Adrenal gland (tissue), 5 donors: ENCODE measurements at regions not wholly inside any gene's neighbourhood (a gene's known extent, or its start where the extent isn't known, plus 50 kb on each side); places are given as distances from the start of the nearest gene placed in this dataset.

Source experiments
- POLR2A ChIP-seq, 2 donors: fragments of 450-650 bp; IDR thresholded peaks; one replicate each; pipeline ENCODE4 v1.6.1; 2017; ENCODE audit warnings: antibody characterized with exemption in 2 of 2, mild to moderate bottlenecking in 2 of 2, moderate library complexity in 1 of 2
- TF ChIP-seq, protein P1 (sequence below), 6 experiments: fragments of 450-650 bp in 4 of 6; fragments of 200-600 bp in 2 of 6; sonication (generic) in 1 of 6; IDR thresholded peaks; 1 replicate in 5 of 6; 2 replicates in 1 of 6; pipeline versions ENCODE4 v1.5.1 to v1.8.0; 2016 to 2021; ENCODE audit warnings: antibody characterized with exemption in 6 of 6, mild to moderate bottlenecking in 2 of 6, moderate library complexity in 1 of 6
- donor health status: DM: no; HTN: no; CAD: no.

GRCh38 chr4:183035726-183036415 is 63.2 kb upstream of the WWC2 start:
- TF ChIP-seq, protein P1, sequence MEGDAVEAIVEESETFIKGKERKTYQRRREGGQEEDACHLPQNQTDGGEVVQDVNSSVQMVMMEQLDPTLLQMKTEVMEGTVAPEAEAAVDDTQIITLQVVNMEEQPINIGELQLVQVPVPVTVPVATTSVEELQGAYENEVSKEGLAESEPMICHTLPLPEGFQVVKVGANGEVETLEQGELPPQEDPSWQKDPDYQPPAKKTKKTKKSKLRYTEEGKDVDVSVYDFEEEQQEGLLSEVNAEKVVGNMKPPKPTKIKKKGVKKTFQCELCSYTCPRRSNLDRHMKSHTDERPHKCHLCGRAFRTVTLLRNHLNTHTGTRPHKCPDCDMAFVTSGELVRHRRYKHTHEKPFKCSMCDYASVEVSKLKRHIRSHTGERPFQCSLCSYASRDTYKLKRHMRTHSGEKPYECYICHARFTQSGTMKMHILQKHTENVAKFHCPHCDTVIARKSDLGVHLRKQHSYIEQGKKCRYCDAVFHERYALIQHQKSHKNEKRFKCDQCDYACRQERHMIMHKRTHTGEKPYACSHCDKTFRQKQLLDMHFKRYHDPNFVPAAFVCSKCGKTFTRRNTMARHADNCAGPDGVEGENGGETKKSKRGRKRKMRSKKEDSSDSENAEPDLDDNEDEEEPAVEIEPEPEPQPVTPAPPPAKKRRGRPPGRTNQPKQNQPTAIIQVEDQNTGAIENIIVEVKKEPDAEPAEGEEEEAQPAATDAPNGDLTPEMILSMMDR (IDR thresholded peaks at IDR 0.05), result no peak
- no peak for TF ChIP-seq POLR2A (IDR thresholded peaks at IDR 0.05)
